Left lung (tissue), 4 donors: ENCODE measurements at regions not wholly inside any gene's neighbourhood (a gene's known extent, or its start where the extent isn't known, plus 50 kb on each side); places are given as distances from the start of the nearest gene placed in this dataset.

ENCODE experiments used
- ATAC-seq: fragments of 200-7000 bp; cut with Tn5 transposase; one replicate; pipeline ENCODE4 v1.9.1; 2020; ENCODE audit warnings: moderate library complexity
- DNase-seq, 4 donors: peaks; one replicate each; pipeline ENCODE4 v3.0.0-alpha.2; 2013 to 2020
- H3K27ac ChIP-seq, 2 donors: fragments of 200-600 bp; sonication (generic) in 1 of 2; one replicate each; pipeline versions ENCODE4 v1.5.0 to v1.8.0; 2020 to 2021
- H3K27me3 ChIP-seq, 2 donors: fragments of 200-600 bp; sonication (generic) in 1 of 2; one replicate each; pipeline versions ENCODE4 v1.5.0 to v1.8.0; 2020 to 2021
- H3K36me3 ChIP-seq, 2 donors: fragments of 200-600 bp; sonication (generic) in 1 of 2; one replicate each; pipeline versions ENCODE4 v1.5.0 to v1.8.0; 2020 to 2021
- H3K4me1 ChIP-seq, 2 donors: fragments of 200-600 bp; one replicate each; pipeline ENCODE4 v1.8.0; 2021
- H3K4me3 ChIP-seq, 2 donors: fragments of 200-600 bp; sonication (generic) in 1 of 2; one replicate each; pipeline versions ENCODE4 v1.5.0 to v1.8.0; 2020 to 2021; ENCODE audit warnings: mild to moderate bottlenecking in 1 of 2
- H3K9me3 ChIP-seq, 2 donors: fragments of 200-600 bp; sonication (generic) in 1 of 2; one replicate each; pipeline versions ENCODE4 v1.5.0 to v1.8.0; 2020 to 2021
- intact Hi-C, 2 donors: fragments of 100-400 bp; cut with DNase I; formaldehyde crosslinking; loops; one replicate each; pipeline versions ENCODE4 v1.11.2 to v1.14.2; 2022
- TF ChIP-seq, protein P1 (sequence below), 2 donors: fragments of 200-600 bp; sonication (generic) in 1 of 2; IDR thresholded peaks; one replicate each; pipeline versions ENCODE4 v1.5.0 to v1.8.0; 2021; ENCODE audit warnings: antibody characterized with exemption in 2 of 2
- donor health status: DM: no; HTN: yes; CAD: no.
- donor health status: DM: no; HTN: no; CAD: no.

DNA sequence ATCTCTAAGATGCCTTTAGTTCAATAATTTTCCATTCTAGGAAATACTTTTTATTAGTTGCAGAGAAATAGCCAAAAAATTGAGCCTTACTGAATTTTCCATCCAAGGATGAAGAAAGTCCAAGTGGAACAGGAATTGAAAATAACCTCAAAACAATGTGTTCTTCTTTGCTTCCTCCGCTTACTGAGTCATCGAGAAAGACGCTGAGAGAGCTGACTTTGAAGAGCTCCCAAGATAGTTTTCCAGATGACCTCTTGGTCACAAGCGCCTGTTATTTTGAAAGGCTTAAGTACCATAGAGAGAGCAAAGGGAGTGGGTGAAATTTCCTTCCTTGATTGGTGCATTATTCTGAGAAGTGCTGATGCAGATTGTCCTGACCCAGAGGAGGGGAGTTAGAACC, 253.5 kb upstream of the ATP10B start:
- TF ChIP-seq, protein P1, sequence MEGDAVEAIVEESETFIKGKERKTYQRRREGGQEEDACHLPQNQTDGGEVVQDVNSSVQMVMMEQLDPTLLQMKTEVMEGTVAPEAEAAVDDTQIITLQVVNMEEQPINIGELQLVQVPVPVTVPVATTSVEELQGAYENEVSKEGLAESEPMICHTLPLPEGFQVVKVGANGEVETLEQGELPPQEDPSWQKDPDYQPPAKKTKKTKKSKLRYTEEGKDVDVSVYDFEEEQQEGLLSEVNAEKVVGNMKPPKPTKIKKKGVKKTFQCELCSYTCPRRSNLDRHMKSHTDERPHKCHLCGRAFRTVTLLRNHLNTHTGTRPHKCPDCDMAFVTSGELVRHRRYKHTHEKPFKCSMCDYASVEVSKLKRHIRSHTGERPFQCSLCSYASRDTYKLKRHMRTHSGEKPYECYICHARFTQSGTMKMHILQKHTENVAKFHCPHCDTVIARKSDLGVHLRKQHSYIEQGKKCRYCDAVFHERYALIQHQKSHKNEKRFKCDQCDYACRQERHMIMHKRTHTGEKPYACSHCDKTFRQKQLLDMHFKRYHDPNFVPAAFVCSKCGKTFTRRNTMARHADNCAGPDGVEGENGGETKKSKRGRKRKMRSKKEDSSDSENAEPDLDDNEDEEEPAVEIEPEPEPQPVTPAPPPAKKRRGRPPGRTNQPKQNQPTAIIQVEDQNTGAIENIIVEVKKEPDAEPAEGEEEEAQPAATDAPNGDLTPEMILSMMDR (IDR thresholded peaks at IDR 0.05): no peak
- Histone ChIP-seq H3K36me3 (no peaks in the 10 kb centered on the region), H3K27me3 (no peaks in the 10 kb centered on the region), H3K9me3 (no peaks in the 10 kb centered on the region), H3K27ac (no peak overlapping the region), H3K4me3 (no peak overlapping the region), H3K4me1 (peaks cover 0 to 3% of the 10 kb centered on the region in 2 donors)
- no peak for DNase-seq
- intact Hi-C loops: no loop called here
- peak; percentile 88 for ATAC-seq

DNA sequence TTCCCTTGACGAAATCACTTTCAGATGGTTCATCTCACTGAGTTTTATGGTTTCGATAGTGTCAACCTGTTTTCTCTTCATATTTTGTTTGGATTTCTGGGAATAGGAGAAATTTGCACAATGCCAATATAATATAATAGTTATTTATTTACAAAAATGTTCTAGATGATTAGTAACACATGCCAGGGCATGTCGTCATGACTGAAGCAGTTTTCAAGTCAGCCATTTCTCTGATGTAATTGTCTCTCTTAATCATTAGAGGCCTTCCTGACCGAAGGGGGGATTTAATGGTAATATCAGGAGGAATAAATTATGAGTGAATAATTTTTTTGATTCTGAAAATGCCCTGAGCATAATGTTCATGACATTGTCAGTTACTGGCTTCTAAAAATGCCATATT, 246.5 kb upstream of the ATP10B start:
- Histone ChIP-seq H3K27ac (no peak overlapping the region), H3K4me1 (no peaks in the 10 kb centered on the region), H3K27me3 (no peaks in the 10 kb centered on the region), H3K36me3 (no peaks in the 10 kb centered on the region), H3K9me3 (peaks cover 0 to 7% of the 10 kb centered on the region in 2 donors), H3K4me3 (no peak overlapping the region)
- ATAC-seq: no peak
- TF ChIP-seq, protein P1 (IDR thresholded peaks at IDR 0.05): no peak
- intact Hi-C loops: no loop called here
- no peak for DNase-seq

- no peak for DNase-seq
- Histone ChIP-seq H3K27me3 (no peaks in the 10 kb centered on the region), H3K4me1 (no peaks in the 10 kb centered on the region), H3K36me3 (no peaks in the 10 kb centered on the region), H3K4me3 (no peak overlapping the region), H3K27ac (no peak overlapping the region), H3K9me3 (peaks cover 0 to 7% of the 10 kb centered on the region in 2 donors)
- intact Hi-C loops: no loop called here
- ATAC-seq: no peak
- TF ChIP-seq, protein P1 (IDR thresholded peaks at IDR 0.05): no peak
Measured at GRCh38 chr5:161096581-161096980, 244.6 kb upstream of the ATP10B start.

DNA sequence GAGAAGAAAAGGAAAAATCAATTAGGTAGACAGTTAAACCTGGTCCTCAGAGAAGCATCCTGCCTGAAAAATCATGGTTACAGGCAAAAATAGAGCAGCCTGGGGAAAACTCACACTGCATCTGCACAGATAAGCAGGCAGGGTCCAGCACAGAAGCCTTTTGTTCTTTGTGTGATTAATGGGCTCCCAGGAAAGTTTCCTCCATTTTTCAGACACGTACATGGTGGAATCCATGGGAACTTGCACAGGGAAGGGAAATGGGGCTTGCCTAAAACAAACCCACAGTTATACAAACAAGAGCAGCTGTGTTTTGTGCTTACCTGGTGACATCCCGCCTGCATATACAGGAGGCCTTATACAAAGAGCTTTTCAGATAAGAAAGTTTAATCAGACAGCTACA, 243.9 kb upstream of the ATP10B start:
- intact Hi-C loops: no loop called here
- peaks cover 0 to 7% of the 10 kb centered on the region in 2 donors for H3K9me3 ChIP-seq
- no peak for DNase-seq
- H3K4me1 ChIP-seq: no peaks in the 10 kb centered on the region
- TF ChIP-seq, protein P1 (IDR thresholded peaks at IDR 0.05): no peak
- H3K4me3 ChIP-seq: no peak overlapping the region
- H3K36me3 ChIP-seq: no peaks in the 10 kb centered on the region
- ATAC-seq: no peak
- no peak overlapping the region for H3K27ac ChIP-seq
- no peaks in the 10 kb centered on the region for H3K27me3 ChIP-seq

DNA sequence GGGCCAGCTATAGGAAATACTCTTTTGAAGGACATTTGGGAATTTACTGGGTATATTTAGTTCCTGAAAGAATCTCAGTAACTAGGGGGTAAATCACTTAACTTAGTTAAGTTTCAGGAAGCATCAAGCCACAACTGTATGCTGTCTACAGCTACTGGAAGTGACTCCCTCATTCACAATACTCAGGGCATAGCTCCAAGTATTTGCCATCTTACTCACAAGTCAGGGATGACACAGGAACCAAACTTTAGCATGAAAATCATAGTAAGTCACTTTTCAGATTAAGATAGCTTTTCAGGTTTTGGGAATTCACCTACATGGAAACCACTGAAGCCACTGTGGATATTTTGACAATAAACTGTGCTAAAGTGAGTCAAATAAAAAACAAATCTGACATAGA, 242.4 kb upstream of the ATP10B start:
- no peak for ATAC-seq
- Histone ChIP-seq H3K36me3 (no peaks in the 10 kb centered on the region), H3K4me1 (no peaks in the 10 kb centered on the region), H3K9me3 (peaks cover 0 to 7% of the 10 kb centered on the region in 2 donors), H3K27ac (no peak overlapping the region), H3K4me3 (no peak overlapping the region), H3K27me3 (no peaks in the 10 kb centered on the region)
- DNase-seq: no peak
- TF ChIP-seq, protein P1 (IDR thresholded peaks at IDR 0.05): no peak
- intact Hi-C loops: no loop called here
